B cell (primary cell): ENCODE measurements at regions not wholly inside any gene's neighbourhood (a gene's known extent, or its start where the extent isn't known, plus 50 kb on each side); places are given as distances from the start of the nearest gene placed in this dataset.

Experiments used
- ATAC-seq: fragments of 200-7000 bp; cut with Tn5 transposase; one replicate; pipeline ENCODE4 v1.10.0; 2021; ENCODE audit warnings: low read depth, mild to moderate bottlenecking, moderate number of reproducible peaks, moderate library complexity
- CTCF ChIA-PET: fragments of 350-600 bp; sonication (Branson Sonifier 250); formaldehyde crosslinking; loops from one replicate; lab custom pipeline; 2021; ENCODE audit warnings: antibody characterized with exemption, inconsistent platforms; lab: Charles Lee
- POLR2A ChIA-PET: fragments of 350-600 bp; sonication (Branson Sonifier 250); formaldehyde crosslinking; loops from one replicate; lab custom pipeline; 2021; ENCODE audit warnings: antibody characterized with exemption; lab: Charles Lee
- DNase-seq: peaks from one replicate; pipeline ENCODE4 v3.0.0; 2013
- H2AFZ ChIP-seq: 2 replicates; pipeline ENCODE4 v1.6.1; 2012; ENCODE audit warnings: mild to moderate bottlenecking, low read depth, low read length; ENCODE audit not compliant: insufficient read depth, poor library complexity, severe bottlenecking
- H3K27ac ChIP-seq, 2 donors: 1 replicate in 1 of 2; 2 replicates in 1 of 2; pipeline ENCODE4 v1.5.1; 2012 to 2013; ENCODE audit warnings: low read length in 2 of 2, mild to moderate bottlenecking in 2 of 2, moderate library complexity in 1 of 2
- H3K27me3 ChIP-seq, 4 experiments: fragments of 200-600 bp in 1 of 4; sonication (generic) in 1 of 4; replicated peaks in 1 of 4; 1 replicate in 2 of 4; 2 replicates in 2 of 4; pipeline versions ENCODE4 v1.6.1 to v1.7.0; 2013 to 2016; ENCODE audit warnings: low read length in 3 of 4, mild to moderate bottlenecking in 2 of 4, mixed read lengths in 1 of 4, moderate library complexity in 1 of 4; ENCODE audit not compliant: insufficient read depth in 4 of 4, control insufficient read depth in 3 of 4; ENCODE audit errors: control extremely low read depth in 1 of 4
- H3K36me3 ChIP-seq, 2 experiments: replicated peaks in 1 of 2; 1 replicate in 1 of 2; 2 replicates in 1 of 2; pipeline versions ENCODE4 v1.6.1 to v1.7.1; 2013; ENCODE audit warnings: low read length in 1 of 2; ENCODE audit not compliant: insufficient read depth in 2 of 2, control insufficient read depth in 1 of 2; ENCODE audit errors: control extremely low read depth in 1 of 2, extremely low read depth in 1 of 2
- H3K4me1 ChIP-seq, 2 donors: fragments of 200-600 bp in 1 of 2; sonication (generic) in 1 of 2; 1 replicate in 1 of 2; 2 replicates in 1 of 2; pipeline versions ENCODE4 v1.5.1 to v1.6.1; 2013 to 2017; ENCODE audit warnings: low read length in 2 of 2; ENCODE audit not compliant: control insufficient read depth in 2 of 2, insufficient read depth in 2 of 2
- H3K4me2 ChIP-seq: replicated peaks from 2 replicates; pipeline ENCODE3; 2012; ENCODE audit warnings: mild to moderate bottlenecking, low read depth, low read length; ENCODE audit not compliant: poor library complexity, severe bottlenecking
- H3K4me3 ChIP-seq, 5 experiments: fragments of 200-600 bp in 1 of 5; sonication (generic) in 1 of 5; 1 replicate in 3 of 5; 2 replicates in 2 of 5; pipeline versions ENCODE4 v1.5.1 to v1.7.0; 2011 to 2016; ENCODE audit warnings: low read length in 4 of 5, mild to moderate bottlenecking in 4 of 5, low read depth in 2 of 5, control low read depth in 1 of 5, moderate library complexity in 1 of 5; ENCODE audit not compliant: insufficient read depth in 1 of 5; ENCODE audit errors: control extremely low read depth in 1 of 5, extremely low read depth in 1 of 5
- H3K79me2 ChIP-seq: fragments of 200-600 bp; sonication (generic); one replicate; pipeline ENCODE4 v1.6.0; 2016; ENCODE audit warnings: low read length; ENCODE audit not compliant: control insufficient read depth, insufficient read depth
- H3K9ac ChIP-seq: fragments of 200-600 bp; sonication (generic); 2 replicates; pipeline ENCODE4 v1.6.1; 2017; ENCODE audit warnings: mild to moderate bottlenecking, low read length, moderate library complexity
- H3K9me3 ChIP-seq, 3 donors: one replicate each; pipeline versions ENCODE4 v1.6.1 to v1.7.1; 2013; ENCODE audit warnings: low read length in 2 of 3; ENCODE audit not compliant: control insufficient read depth in 2 of 3, insufficient read depth in 1 of 3; ENCODE audit errors: control extremely low read depth in 1 of 3
- H4K20me1 ChIP-seq: 2 replicates; pipeline ENCODE4 v1.6.0; 2012; ENCODE audit warnings: mild to moderate bottlenecking, low read length; ENCODE audit not compliant: insufficient read depth, control insufficient read depth, poor library complexity, severe bottlenecking
- H3K27ac Mint-ChIP-seq: one replicate; pipeline ENCODE4 v1.8.0; 2021; ENCODE audit warnings: mixed read lengths
- H3K27me3 Mint-ChIP-seq: one replicate; pipeline ENCODE4 v1.8.0; 2021; ENCODE audit warnings: mixed read lengths
- H3K4me1 Mint-ChIP-seq: one replicate; pipeline ENCODE4 v1.8.0; 2021; ENCODE audit warnings: mixed read lengths
- H3K4me3 Mint-ChIP-seq: one replicate; pipeline ENCODE4 v1.8.0; 2021; ENCODE audit warnings: mixed read lengths
- H3K9me3 Mint-ChIP-seq: one replicate; pipeline ENCODE4 v1.8.0; 2022; ENCODE audit warnings: mixed read lengths; ENCODE audit not compliant: insufficient read depth
- EZH2 ChIP-seq: IDR thresholded peaks from 2 replicates; pipeline ENCODE4 v1.6.1; 2012; ENCODE audit warnings: borderline replicate concordance, low read depth, mild to moderate bottlenecking, moderate library complexity, low read length; ENCODE audit not compliant: insufficient read depth, poor library complexity, severe bottlenecking
- WGBS: methylation state at CpG from one replicate; pipeline ENCODE4 v1.1.5; 2013; ENCODE audit warnings: missing lambda C conversion rate; ENCODE audit not compliant: insufficient coverage; 5-methylcytosine and 5-hydroxymethylcytosine counted together
- intact Hi-C: fragments of 100-400 bp; cut with micrococcal nuclease; formaldehyde crosslinking; loops from one replicate; pipeline ENCODE4 v1.10.0; 2022
- TF ChIP-seq, protein P1 (sequence below): fragments of 200-600 bp; IDR thresholded peaks from one replicate; pipeline ENCODE4 v1.8.0; 2022; ENCODE audit warnings: antibody characterized with exemption, mild to moderate bottlenecking

DNA sequence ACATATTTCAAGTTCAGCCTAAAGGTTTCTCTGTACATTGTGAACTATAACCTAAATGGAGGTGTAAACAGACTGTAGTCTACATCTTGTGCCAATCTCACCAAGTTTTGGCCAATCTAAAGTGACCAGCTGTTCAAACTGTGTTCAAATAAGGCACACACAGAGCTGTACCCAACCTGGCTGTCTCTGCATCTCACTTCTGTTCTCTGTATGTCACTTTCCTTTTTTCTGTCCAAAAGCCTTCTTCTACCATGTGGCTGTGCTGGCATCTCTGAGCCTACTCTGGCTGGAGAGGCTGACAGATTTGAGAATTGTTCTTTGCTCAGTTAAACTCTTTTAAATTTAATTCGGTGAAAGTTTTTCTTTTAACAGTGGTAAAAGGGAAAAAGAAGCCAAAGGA, 817.9 kb downstream of the SOCS6 start:
- H3K27ac Mint-ChIP-seq: no peak overlapping the region

DNA sequence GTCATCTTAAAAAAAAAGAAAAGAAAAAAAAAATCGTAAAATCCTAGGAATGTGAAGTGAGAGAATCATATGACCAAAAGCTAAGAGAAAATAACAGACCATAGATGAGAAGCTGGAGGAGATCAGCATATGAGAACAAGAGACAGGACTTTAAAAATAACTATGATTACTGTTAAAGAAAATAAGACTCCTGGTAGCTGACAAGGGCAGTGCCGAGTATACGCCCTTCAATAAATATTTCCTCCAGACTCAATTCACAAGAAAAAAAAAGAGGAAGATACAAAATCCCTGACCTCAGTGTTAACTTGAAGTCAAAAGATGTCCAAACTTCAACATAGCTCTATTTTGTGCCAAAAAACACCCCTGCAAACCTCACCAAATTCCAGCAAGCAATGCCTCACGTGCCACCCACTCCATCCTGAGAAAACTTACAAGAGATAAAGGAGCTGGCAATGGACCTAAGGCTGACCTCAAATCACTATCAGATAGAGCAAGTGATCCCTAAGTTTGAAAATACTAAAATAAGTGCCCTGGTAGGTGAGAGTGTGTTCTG, 817.2 kb downstream of the SOCS6 start:
- Histone ChIP-seq H2AFZ (no peak overlapping the region), H3K36me3 (no peaks in the 10 kb centered on the region), H3K79me2 (no peaks in the 10 kb centered on the region), H3K9me3 (no peaks in the 10 kb centered on the region), H4K20me1 (no peaks in the 10 kb centered on the region), H3K4me2 (no peak overlapping the region), H3K27me3 (no peaks in the 10 kb centered on the region), H3K9ac (no peak overlapping the region), H3K27ac (no peak overlapping the region), H3K4me3 (no peak overlapping the region), H3K4me1 (no peaks in the 10 kb centered on the region)
- no peak overlapping the region for H3K4me3 Mint-ChIP-seq
- CTCF ChIA-PET: no interaction called here
- no peaks in the 10 kb centered on the region for H3K9me3 Mint-ChIP-seq
- 40% methylated on average over 2 of the region's 4 CpGs for WGBS
- TF ChIP-seq, protein P1, sequence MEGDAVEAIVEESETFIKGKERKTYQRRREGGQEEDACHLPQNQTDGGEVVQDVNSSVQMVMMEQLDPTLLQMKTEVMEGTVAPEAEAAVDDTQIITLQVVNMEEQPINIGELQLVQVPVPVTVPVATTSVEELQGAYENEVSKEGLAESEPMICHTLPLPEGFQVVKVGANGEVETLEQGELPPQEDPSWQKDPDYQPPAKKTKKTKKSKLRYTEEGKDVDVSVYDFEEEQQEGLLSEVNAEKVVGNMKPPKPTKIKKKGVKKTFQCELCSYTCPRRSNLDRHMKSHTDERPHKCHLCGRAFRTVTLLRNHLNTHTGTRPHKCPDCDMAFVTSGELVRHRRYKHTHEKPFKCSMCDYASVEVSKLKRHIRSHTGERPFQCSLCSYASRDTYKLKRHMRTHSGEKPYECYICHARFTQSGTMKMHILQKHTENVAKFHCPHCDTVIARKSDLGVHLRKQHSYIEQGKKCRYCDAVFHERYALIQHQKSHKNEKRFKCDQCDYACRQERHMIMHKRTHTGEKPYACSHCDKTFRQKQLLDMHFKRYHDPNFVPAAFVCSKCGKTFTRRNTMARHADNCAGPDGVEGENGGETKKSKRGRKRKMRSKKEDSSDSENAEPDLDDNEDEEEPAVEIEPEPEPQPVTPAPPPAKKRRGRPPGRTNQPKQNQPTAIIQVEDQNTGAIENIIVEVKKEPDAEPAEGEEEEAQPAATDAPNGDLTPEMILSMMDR: no peak
- no peak for TF ChIP-seq EZH2
- no peak overlapping the region for H3K27ac Mint-ChIP-seq
- POLR2A ChIA-PET: no interaction called here
- intact Hi-C loops: no loop called here
- ATAC-seq (no peak), DNase-seq (no peak)
- no peaks in the 10 kb centered on the region for H3K27me3 Mint-ChIP-seq
- no peaks in the 10 kb centered on the region for H3K4me1 Mint-ChIP-seq

More for the DNA sequence above, 817.9 kb downstream of the SOCS6 start:
- DNase-seq: no peak
- intact Hi-C loops: no loop called here
- Histone ChIP-seq H3K9ac (no peak overlapping the region), H3K36me3 (no peaks in the 10 kb centered on the region), H3K4me1 (no peaks in the 10 kb centered on the region), H3K27ac (no peak overlapping the region), H3K4me2 (no peak overlapping the region), H4K20me1 (no peaks in the 10 kb centered on the region), H3K79me2 (no peaks in the 10 kb centered on the region), H3K27me3 (no peaks in the 10 kb centered on the region), H2AFZ (no peak overlapping the region), H3K9me3 (no peaks in the 10 kb centered on the region), H3K4me3 (no peak overlapping the region)
- no peaks in the 10 kb centered on the region for H3K4me1 Mint-ChIP-seq
- no peak for TF ChIP-seq EZH2
- TF ChIP-seq, protein P1: no peak
- no CpG with 5 or more reads among the region's 1 CpG for WGBS
- H3K9me3 Mint-ChIP-seq: no peaks in the 10 kb centered on the region
- ATAC-seq: no peak
- no peak overlapping the region for H3K4me3 Mint-ChIP-seq
- POLR2A ChIA-PET: no interaction called here
- CTCF ChIA-PET: no interaction called here
- no peaks in the 10 kb centered on the region for H3K27me3 Mint-ChIP-seq
